ENCODE measurements at regions not wholly inside any gene's neighbourhood (a gene's known extent, or its start where the extent isn't known, plus 50 kb on each side); places are given as distances from the start of the nearest gene placed in this dataset.
"Not testable (repeated sequence)": the region's sequence is repeated elsewhere in the genome, so short reads cannot be mapped to it uniquely, and the experiment has no call there.

- no peak for DNase-seq
- Mint-ChIP-seq H3K36me3 (no peaks in the 10 kb centered on the region), H3K27me3 (ENCODE audit: low read depth in 3 of 3) (no peaks in the 10 kb centered on the region), H3K27ac (no peak overlapping the region), H3K9me3 (peaks cover 2 to 39% (median 5%) of the 10 kb centered on the region in 6 donors), H3K4me3 (no peak overlapping the region), H3K4me1 (no peaks in the 10 kb centered on the region)
Observed at GRCh38 chr5:125898851-125899405, 524.3 kb upstream of the GRAMD2B start.

- H3K27me3 Mint-ChIP-seq (ENCODE audit: low read depth in 3 of 3) = peaks cover 0 to 2% (median 0%) of the 10 kb centered on the region in 3 donors
- H3K9me3 Mint-ChIP-seq = peaks cover 15 to 61% (median 20%) of the 10 kb centered on the region in 6 donors
- H3K36me3 Mint-ChIP-seq = no peaks in the 10 kb centered on the region
- H3K4me1 Mint-ChIP-seq = no peaks in the 10 kb centered on the region
- H3K27ac Mint-ChIP-seq = no peak overlapping the region
- no peak for DNase-seq
- H3K4me3 Mint-ChIP-seq = no peak overlapping the region
Observed at GRCh38 chr5:125912028-125912427, 511.2 kb upstream of the GRAMD2B start.

GRCh38 chr5:125913200-125913599 is 510.0 kb upstream of the GRAMD2B start:
- Mint-ChIP-seq H3K36me3 (no peaks in the 10 kb centered on the region), H3K27me3 (ENCODE audit: low read depth in 3 of 3) (peaks cover 0 to 2% (median 0%) of the 10 kb centered on the region in 3 donors), H3K9me3 (peaks cover 13 to 62% (median 20%) of the 10 kb centered on the region in 6 donors), H3K27ac (no peak overlapping the region), H3K4me3 (no peak overlapping the region), H3K4me1 (no peaks in the 10 kb centered on the region)
- no peak for DNase-seq

GRCh38 chr5:125914471-125914870 is 508.7 kb upstream of the GRAMD2B start:
- no peaks in the 10 kb centered on the region for H3K4me1 Mint-ChIP-seq
- H3K36me3 Mint-ChIP-seq = no peaks in the 10 kb centered on the region
- DNase-seq = no peak
- no peak overlapping the region for H3K4me3 Mint-ChIP-seq
- peaks cover 0 to 2% (median 0%) of the 10 kb centered on the region in 3 donors for H3K27me3 Mint-ChIP-seq (ENCODE audit: low read depth in 3 of 3)
- H3K27ac Mint-ChIP-seq = no peak overlapping the region
- H3K9me3 Mint-ChIP-seq = peaks cover 9 to 62% (median 17%) of the 10 kb centered on the region in 6 donors

GRCh38 chr5:125923958-125924357 is 499.3 kb upstream of the GRAMD2B start:
- not testable (repeated sequence) for H3K36me3 Mint-ChIP-seq; H3K4me1 Mint-ChIP-seq; H3K27ac Mint-ChIP-seq; H3K27me3 Mint-ChIP-seq (ENCODE audit: low read depth in 3 of 3); DNase-seq; H3K4me3 Mint-ChIP-seq
- peaks cover 3 to 31% (median 13%) of the 10 kb centered on the region in 6 donors for H3K9me3 Mint-ChIP-seq

GRCh38 chr5:125926172-125926571 is 497.0 kb upstream of the GRAMD2B start:
- peaks cover 8 to 35% (median 14%) of the 10 kb centered on the region in 6 donors for H3K9me3 Mint-ChIP-seq
- H3K4me1 Mint-ChIP-seq = no peaks in the 10 kb centered on the region
- H3K27me3 Mint-ChIP-seq (ENCODE audit: low read depth in 3 of 3) = peaks cover 0 to 2% (median 2%) of the 10 kb centered on the region in 3 donors
- no peaks in the 10 kb centered on the region for H3K36me3 Mint-ChIP-seq
- H3K4me3 Mint-ChIP-seq = no peak overlapping the region
- H3K27ac Mint-ChIP-seq = no peak overlapping the region
- no peak for DNase-seq

GRCh38 chr5:125928663-125929062 is 494.5 kb upstream of the GRAMD2B start:
- Mint-ChIP-seq H3K36me3 (no peaks in the 10 kb centered on the region), H3K27ac (no peak overlapping the region), H3K4me3 (no peak overlapping the region), H3K4me1 (no peaks in the 10 kb centered on the region), H3K9me3 (peaks cover 11 to 35% (median 16%) of the 10 kb centered on the region in 6 donors), H3K27me3 (ENCODE audit: low read depth in 3 of 3) (peaks cover 0 to 2% (median 0%) of the 10 kb centered on the region in 3 donors)
- no peak for DNase-seq

GRCh38 chr5:125950012-125950615 is 473.1 kb upstream of the GRAMD2B start:
- Mint-ChIP-seq H3K9me3 (peaks cover 3 to 18% (median 6%) of the 10 kb centered on the region in 6 donors), H3K27ac (no peak overlapping the region), H3K36me3 (no peaks in the 10 kb centered on the region), H3K4me1 (no peaks in the 10 kb centered on the region), H3K27me3 (ENCODE audit: low read depth in 3 of 3) (peaks cover 0 to 1% (median 0%) of the 10 kb centered on the region in 3 donors), H3K4me3 (no peak overlapping the region)
- DNase-seq = no peak

GRCh38 chr5:125961150-125961549 is 462.1 kb upstream of the GRAMD2B start:
- H3K27me3 Mint-ChIP-seq (ENCODE audit: low read depth in 3 of 3) = peaks cover 0 to 4% (median 0%) of the 10 kb centered on the region in 3 donors
- H3K9me3 Mint-ChIP-seq = peaks cover 4 to 18% (median 6%) of the 10 kb centered on the region in 6 donors
- no peaks in the 10 kb centered on the region for H3K36me3 Mint-ChIP-seq
- no peak overlapping the region for H3K27ac Mint-ChIP-seq
- no peaks in the 10 kb centered on the region for H3K4me1 Mint-ChIP-seq
- no peak overlapping the region for H3K4me3 Mint-ChIP-seq
- no peak for DNase-seq

GRCh38 chr5:125965577-125965976 is 457.6 kb upstream of the GRAMD2B start:
- H3K27me3 Mint-ChIP-seq (ENCODE audit: low read depth in 3 of 3) = peaks cover 0 to 2% (median 0%) of the 10 kb centered on the region in 3 donors
- no peak overlapping the region for H3K27ac Mint-ChIP-seq
- H3K9me3 Mint-ChIP-seq = peaks cover 5 to 17% (median 9%) of the 10 kb centered on the region in 6 donors
- no peaks in the 10 kb centered on the region for H3K4me1 Mint-ChIP-seq
- H3K4me3 Mint-ChIP-seq = no peak overlapping the region
- DNase-seq = no peak
- no peaks in the 10 kb centered on the region for H3K36me3 Mint-ChIP-seq

- no peaks in the 10 kb centered on the region for H3K36me3 Mint-ChIP-seq
- no peak overlapping the region for H3K27ac Mint-ChIP-seq
- H3K27me3 Mint-ChIP-seq (ENCODE audit: low read depth in 3 of 3) = peaks cover 0 to 2% (median 0%) of the 10 kb centered on the region in 3 donors
- no peak for DNase-seq
- H3K9me3 Mint-ChIP-seq = peaks cover 3 to 14% (median 9%) of the 10 kb centered on the region in 6 donors
- no peak overlapping the region for H3K4me3 Mint-ChIP-seq
- H3K4me1 Mint-ChIP-seq = no peaks in the 10 kb centered on the region
Observed at GRCh38 chr5:125967576-125967975, 455.6 kb upstream of the GRAMD2B start.

GRCh38 chr5:125969011-125969813 is 454.0 kb upstream of the GRAMD2B start:
- Mint-ChIP-seq H3K9me3 (peaks cover 6 to 14% (median 11%) of the 10 kb centered on the region in 6 donors), H3K27ac (no peak overlapping the region), H3K4me1 (no peaks in the 10 kb centered on the region), H3K36me3 (no peaks in the 10 kb centered on the region), H3K27me3 (ENCODE audit: low read depth in 3 of 3) (peaks cover 0 to 2% (median 0%) of the 10 kb centered on the region in 3 donors), H3K4me3 (no peak overlapping the region)
- no peak for DNase-seq

- no peaks in the 10 kb centered on the region for H3K36me3 Mint-ChIP-seq
- peaks cover 6 to 14% (median 10%) of the 10 kb centered on the region in 6 donors for H3K9me3 Mint-ChIP-seq
- no peak for DNase-seq
- H3K27ac Mint-ChIP-seq = no peak overlapping the region
- no peak overlapping the region for H3K4me3 Mint-ChIP-seq
- H3K27me3 Mint-ChIP-seq (ENCODE audit: low read depth in 3 of 3) = peaks cover 0 to 2% (median 1%) of the 10 kb centered on the region in 3 donors
- H3K4me1 Mint-ChIP-seq = no peaks in the 10 kb centered on the region
Observed at GRCh38 chr5:125969814-125970171, 453.4 kb upstream of the GRAMD2B start.

- H3K27ac Mint-ChIP-seq = no peak overlapping the region
- DNase-seq = no peak
- H3K4me3 Mint-ChIP-seq = no peak overlapping the region
- no peaks in the 10 kb centered on the region for H3K4me1 Mint-ChIP-seq
- H3K9me3 Mint-ChIP-seq = peaks cover 6 to 14% (median 10%) of the 10 kb centered on the region in 6 donors
- no peaks in the 10 kb centered on the region for H3K36me3 Mint-ChIP-seq
- H3K27me3 Mint-ChIP-seq (ENCODE audit: low read depth in 3 of 3) = peaks cover 0 to 2% (median 1%) of the 10 kb centered on the region in 3 donors
Observed at GRCh38 chr5:125970631-125971307, 452.4 kb upstream of the GRAMD2B start.
